H9 (cell line): ENCODE measurements at regions not wholly inside any gene's neighbourhood (a gene's known extent, or its start where the extent isn't known, plus 50 kb on each side); places are given as distances from the start of the nearest gene placed in this dataset.

Source experiments
- DNase-seq: peaks from one replicate; pipeline ENCODE4 v3.0.0-alpha.2; 2017
- H2AFZ ChIP-seq: one replicate; pipeline ENCODE4 v1.6.1; 2013; ENCODE audit warnings: mild to moderate bottlenecking, low read length, control low read depth, moderate library complexity
- H2AK5ac ChIP-seq: 2 replicates; pipeline ENCODE4 v1.6.1; 2013; ENCODE audit warnings: low read length, control low read depth, mixed read lengths; ENCODE audit not compliant: insufficient read length
- H2BK120ac ChIP-seq: one replicate; pipeline ENCODE4 v1.6.1; 2013; ENCODE audit warnings: low read depth, mild to moderate bottlenecking, low read length, control low read depth, inconsistent platforms; ENCODE audit not compliant: poor library complexity, severe bottlenecking
- H2BK12ac ChIP-seq: 2 replicates; pipeline ENCODE4 v1.6.1; 2013; ENCODE audit warnings: low read length, control low read depth, mixed read lengths, low read depth; ENCODE audit not compliant: insufficient read length
- H2BK15ac ChIP-seq: 2 replicates; pipeline ENCODE4 v1.6.1; 2013; ENCODE audit warnings: low read depth, low read length, control low read depth
- H2BK20ac ChIP-seq: one replicate; pipeline ENCODE4 v1.6.1; 2013; ENCODE audit warnings: low read depth, mild to moderate bottlenecking, low read length, control low read depth, inconsistent platforms; ENCODE audit not compliant: poor library complexity, severe bottlenecking
- H2BK5ac ChIP-seq: 2 replicates; pipeline ENCODE4 v1.6.1; 2013; ENCODE audit warnings: low read length, control low read depth, mixed read lengths; ENCODE audit not compliant: insufficient read length
- H3K14ac ChIP-seq: 2 replicates; pipeline ENCODE4 v1.6.1; 2013; ENCODE audit warnings: low read length, control low read depth; ENCODE audit not compliant: insufficient read depth
- H3K18ac ChIP-seq: 2 replicates; pipeline ENCODE4 v1.6.1; 2013; ENCODE audit warnings: low read depth, mild to moderate bottlenecking, mixed read lengths, low read length, control low read depth; ENCODE audit not compliant: insufficient read length
- H3K23ac ChIP-seq: 2 replicates; pipeline ENCODE4 v1.6.1; 2013; ENCODE audit warnings: low read length, control low read depth, mixed read lengths, low read depth; ENCODE audit not compliant: insufficient read length
- H3K23me2 ChIP-seq: 2 replicates; pipeline ENCODE4 v1.6.1; 2013; ENCODE audit warnings: low read depth, mild to moderate bottlenecking, mixed read lengths, low read length, control low read depth; ENCODE audit not compliant: insufficient read length, poor library complexity, severe bottlenecking
- H3K27ac ChIP-seq: 2 replicates; pipeline ENCODE4 v1.5.1; 2013; ENCODE audit warnings: low read length, control low read depth, mixed read lengths, low read depth; ENCODE audit not compliant: insufficient read length
- H3K27me3 ChIP-seq: 2 replicates; pipeline ENCODE4 v1.6.1; 2013; ENCODE audit warnings: low read length, control low read depth, inconsistent platforms; ENCODE audit not compliant: insufficient read depth
- H3K4ac ChIP-seq: 2 replicates; pipeline ENCODE4 v1.6.1; 2013; ENCODE audit warnings: low read depth, mild to moderate bottlenecking, control low read depth, inconsistent platforms, low read length, moderate library complexity
- H3K4me1 ChIP-seq: 2 replicates; pipeline ENCODE4 v1.6.1; 2013; ENCODE audit warnings: low read length, control low read depth, inconsistent platforms; ENCODE audit not compliant: insufficient read depth
- H3K4me2 ChIP-seq: 2 replicates; pipeline ENCODE4 v1.6.1; 2013; ENCODE audit warnings: low read length, control low read depth, mixed read lengths; ENCODE audit not compliant: insufficient read length, insufficient read depth
- H3K56ac ChIP-seq: 2 replicates; pipeline ENCODE4 v1.6.1; 2013; ENCODE audit warnings: low read depth, mild to moderate bottlenecking, mixed read lengths, low read length, control low read depth; ENCODE audit not compliant: insufficient read length
- H3K79me1 ChIP-seq: 2 replicates; pipeline ENCODE4 v1.6.1; 2013; ENCODE audit warnings: low read depth, mild to moderate bottlenecking, moderate library complexity, low read length, control low read depth, inconsistent platforms; ENCODE audit not compliant: insufficient read depth, poor library complexity, severe bottlenecking
- H3K79me2 ChIP-seq: 2 replicates; pipeline ENCODE4 v1.6.1; 2013; ENCODE audit warnings: low read length, control low read depth, inconsistent platforms; ENCODE audit not compliant: insufficient read depth
- H3K9ac ChIP-seq: 2 replicates; pipeline ENCODE4 v1.6.1; 2013; ENCODE audit warnings: low read length, control low read depth, mixed read lengths; ENCODE audit not compliant: insufficient read length; ENCODE audit errors: extremely low read depth
- H3K9me3 ChIP-seq: one replicate; pipeline ENCODE4 v1.6.1; 2013; ENCODE audit warnings: low read depth, low read length, inconsistent platforms; ENCODE audit not compliant: control insufficient read depth
- H3T11ph ChIP-seq: one replicate; pipeline ENCODE4 v1.6.1; 2013; ENCODE audit warnings: mild to moderate bottlenecking, low read length, control low read depth, inconsistent platforms
- H4K20me1 ChIP-seq: one replicate; pipeline ENCODE4 v1.6.1; 2013; ENCODE audit not compliant: control insufficient read depth, insufficient read length, insufficient read depth
- H4K5ac ChIP-seq: 2 replicates; pipeline ENCODE4 v1.6.1; 2013; ENCODE audit warnings: low read depth, mild to moderate bottlenecking, mixed read lengths, low read length, control low read depth; ENCODE audit not compliant: insufficient read length
- H4K8ac ChIP-seq: replicated peaks from 2 replicates; pipeline ENCODE4 v1.6.1; 2013; ENCODE audit warnings: low read length, control low read depth, mixed read lengths, low read depth; ENCODE audit not compliant: insufficient read length
- H4K91ac ChIP-seq: 2 replicates; pipeline ENCODE4 v1.6.1; 2013; ENCODE audit warnings: low read depth, mild to moderate bottlenecking, moderate library complexity, mixed read lengths, low read length, control low read depth; ENCODE audit not compliant: insufficient read length
- H3K27ac Mint-ChIP-seq, 3 experiments: 2 replicates in 2 of 3; 3 replicates in 1 of 3; pipeline ENCODE4 v1.8.0; 2020 to 2021; ENCODE audit warnings: mixed read lengths in 3 of 3, mild to moderate bottlenecking in 1 of 3, moderate library complexity in 1 of 3
- H3K27me3 Mint-ChIP-seq: 2 replicates; pipeline ENCODE4 v1.8.0; 2021; ENCODE audit warnings: low read depth, mild to moderate bottlenecking, moderate library complexity, mixed read lengths
- H3K36me3 Mint-ChIP-seq, 3 experiments: 2 replicates in 2 of 3; 3 replicates in 1 of 3; pipeline ENCODE4 v1.8.0; 2020 to 2021; ENCODE audit warnings: low read depth in 3 of 3, mixed read lengths in 3 of 3; ENCODE audit not compliant: insufficient read depth in 1 of 3
- H3K4me1 Mint-ChIP-seq, 2 experiments: 2 replicates each; pipeline ENCODE4 v1.8.0; 2020; ENCODE audit warnings: mixed read lengths in 2 of 2
- H3K4me3 Mint-ChIP-seq, 2 experiments: 2 replicates in 1 of 2; 3 replicates in 1 of 2; pipeline ENCODE4 v1.8.0; 2020 to 2021; ENCODE audit warnings: mild to moderate bottlenecking in 2 of 2, mixed read lengths in 2 of 2, moderate library complexity in 1 of 2
- H3K9me3 Mint-ChIP-seq, 2 experiments: 2 replicates in 1 of 2; 3 replicates in 1 of 2; pipeline ENCODE4 v1.8.0; 2020; ENCODE audit warnings: mild to moderate bottlenecking in 2 of 2, mixed read lengths in 2 of 2, moderate library complexity in 1 of 2
- CTCF ChIP-seq: fragments of 200-600 bp; sonication (generic); conservative IDR thresholded peaks from 3 replicates; pipeline ENCODE4 v1.8.0; 2021; ENCODE audit warnings: antibody characterized with exemption, mild to moderate bottlenecking
- WGBS: extraction: QIAGEN DNeasy Blood & Tissue Kit; methylation state at CpG from one replicate; pipeline ENCODE4 v1.1.7; 2013; ENCODE audit warnings: missing lambda C conversion rate, low lambda C conversion rate, mixed read lengths; ENCODE audit not compliant: insufficient read length; ENCODE audit errors: extremely low coverage; 5-methylcytosine and 5-hydroxymethylcytosine counted together

GRCh38 chr16:5590416-5590815, 492.8 kb upstream of the EEF2KMT start:
- WGBS: no CpG with 5 or more reads among the region's 8 CpGs
- Histone ChIP-seq H3K9ac (no peak overlapping the region), H3K9me3 (no peaks in the 10 kb centered on the region), H3K79me1 (no peaks in the 10 kb centered on the region), H3K23me2 (no peaks in the 10 kb centered on the region), H4K20me1 (no peaks in the 10 kb centered on the region), H3K4ac (no peak overlapping the region), H3K14ac (no peak overlapping the region; the same call in 1 of the 2 replicates), H3K56ac (no peak overlapping the region), H2AK5ac (no peak overlapping the region), H2AFZ (no peak overlapping the region), H3T11ph (no peak overlapping the region), H2BK20ac (no peak overlapping the region), H2BK5ac (no peak overlapping the region), H3K23ac (no peak overlapping the region), H3K18ac (no peak overlapping the region), H3K79me2 (no peaks in the 10 kb centered on the region), H2BK120ac (no peak overlapping the region), H4K8ac (no peak overlapping the region), H3K4me2 (no peak overlapping the region), H4K5ac (no peak overlapping the region), H3K27ac (no peak overlapping the region), H4K91ac (no peak overlapping the region), H3K4me1 (peaks cover 5% of the 10 kb centered on the region; the same call in 1 of the 2 replicates), H3K27me3 (no peaks in the 10 kb centered on the region), H2BK15ac (no peak overlapping the region), H2BK12ac (no peak overlapping the region)
- peaks cover 0 to 3% of the 10 kb centered on the region in 2 experiments; a peak in 3 of 5 replicates for H3K9me3 Mint-ChIP-seq
- H3K27ac Mint-ChIP-seq: peak overlapping the region in 1 of 3 experiments; percentile 44; a peak in 3 of 7 replicates
- H3K4me3 Mint-ChIP-seq: no peak overlapping the region
- no peak for TF ChIP-seq CTCF
- H3K4me1 Mint-ChIP-seq: peaks cover 33 to 38% of the 10 kb centered on the region in 2 experiments
- DNase-seq: no peak
- no peaks in the 10 kb centered on the region; the same call in 1 of the 2 replicates for H3K27me3 Mint-ChIP-seq
- H3K36me3 Mint-ChIP-seq: peaks cover 0 to 3% (median 2%) of the 10 kb centered on the region in 3 experiments; a peak in 4 of 7 replicates
